ENCODE measurements at regions not wholly inside any gene's neighbourhood (a gene's known extent, or its start where the extent isn't known, plus 50 kb on each side); places are given as distances from the start of the nearest gene placed in this dataset.

- Histone ChIP-seq H3K79me2 (ENCODE audit: control insufficient read depth, insufficient read depth, low read length) (no peaks in the 10 kb centered on the region), H3K4me3 (replicated peaks in 1 of 4; ENCODE audit: control extremely low read depth in 1 of 4, insufficient read depth in 1 of 4, low read depth in 3 of 4, low read length in 4 of 4) (no peak overlapping the region), H3K36me3 (ENCODE audit: control insufficient read depth, insufficient read depth, low read length) (no peaks in the 10 kb centered on the region), H3K27ac (ENCODE audit: insufficient read depth, low read length) (no peak overlapping the region), H3K4me2 (ENCODE audit: extremely low read depth, insufficient read depth, low read length) (no peak overlapping the region), H4K20me1 (ENCODE audit: control insufficient read depth, extremely low read depth, insufficient read depth, low read length) (no peaks in the 10 kb centered on the region), H3K4me1 (ENCODE audit: control insufficient read depth, extremely low read depth, insufficient read depth, low read length) (peaks cover 9% of the 10 kb centered on the region), H3K27me3 (ENCODE audit: control insufficient read depth, insufficient read depth, low read length) (no peaks in the 10 kb centered on the region), H3K9me3 (ENCODE audit: control insufficient read depth, insufficient read depth, low read depth, low read length) (no peaks in the 10 kb centered on the region), H2AFZ (ENCODE audit: low read length) (no peak overlapping the region), H3K9ac (ENCODE audit: insufficient read depth, low read length) (no peak overlapping the region)
- TF ChIP-seq EZH2 (IDR thresholded peaks at IDR 0.05; ENCODE audit: low read length, missing control alignments) (no peak), CTCF (conservative IDR thresholded peaks at IDR 0.05 in 1 of 2, IDR thresholded peaks at IDR 0.05 in 1 of 2; ENCODE audit: low read depth in 1 of 2, low read length in 2 of 2) (no peak)
- no peak for DNase-seq (ENCODE audit: low read depth in 2 of 2)
These were observed 265.0 kb downstream of the ADAMTS20 start for GRCh38 chr12:43286986-43287385.

- H3K79me2 ChIP-seq (ENCODE audit: control insufficient read depth, insufficient read depth, low read length) = no peaks in the 10 kb centered on the region
- TF ChIP-seq EZH2 (IDR thresholded peaks at IDR 0.05; ENCODE audit: low read length, missing control alignments) (no peak), CTCF (conservative IDR thresholded peaks at IDR 0.05 in 1 of 2, IDR thresholded peaks at IDR 0.05 in 1 of 2; ENCODE audit: low read depth in 1 of 2, low read length in 2 of 2) (no peak)
- H4K20me1 ChIP-seq (ENCODE audit: control insufficient read depth, extremely low read depth, insufficient read depth, low read length) = no peaks in the 10 kb centered on the region
- peak overlapping the region; percentile 41 for H3K27ac ChIP-seq (ENCODE audit: insufficient read depth, low read length)
- DNase-seq (ENCODE audit: low read depth in 2 of 2) = peak; percentile 85 to 99
- H3K4me3 ChIP-seq (replicated peaks in 1 of 4; ENCODE audit: control extremely low read depth in 1 of 4, insufficient read depth in 1 of 4, low read depth in 3 of 4, low read length in 4 of 4) = no peak overlapping the region
- H3K27me3 ChIP-seq (ENCODE audit: control insufficient read depth, insufficient read depth, low read length) = no peaks in the 10 kb centered on the region
- H2AFZ ChIP-seq (ENCODE audit: low read length) = no peak overlapping the region
- no peaks in the 10 kb centered on the region for H3K9me3 ChIP-seq (ENCODE audit: control insufficient read depth, insufficient read depth, low read depth, low read length)
- H3K36me3 ChIP-seq (ENCODE audit: control insufficient read depth, insufficient read depth, low read length) = no peaks in the 10 kb centered on the region
- H3K4me2 ChIP-seq (ENCODE audit: extremely low read depth, insufficient read depth, low read length) = peak overlapping the region; percentile 34
- peaks cover 9% of the 10 kb centered on the region for H3K4me1 ChIP-seq (ENCODE audit: control insufficient read depth, extremely low read depth, insufficient read depth, low read length)
- H3K9ac ChIP-seq (ENCODE audit: insufficient read depth, low read length) = no peak overlapping the region
These were observed 266.8 kb downstream of the ADAMTS20 start for GRCh38 chr12:43285159-43285598.

- H2AFZ ChIP-seq (ENCODE audit: low read length) = no peak overlapping the region
- H3K9me3 ChIP-seq (ENCODE audit: control insufficient read depth, insufficient read depth, low read depth, low read length) = no peaks in the 10 kb centered on the region
- peak; percentile 47 to 54 for DNase-seq (ENCODE audit: low read depth in 2 of 2)
- H3K36me3 ChIP-seq (ENCODE audit: control insufficient read depth, insufficient read depth, low read length) = no peaks in the 10 kb centered on the region
- H3K27me3 ChIP-seq (ENCODE audit: control insufficient read depth, insufficient read depth, low read length) = no peaks in the 10 kb centered on the region
- TF ChIP-seq CTCF (conservative IDR thresholded peaks at IDR 0.05 in 1 of 2, IDR thresholded peaks at IDR 0.05 in 1 of 2; ENCODE audit: low read depth in 1 of 2, low read length in 2 of 2) (no peak), EZH2 (IDR thresholded peaks at IDR 0.05; ENCODE audit: low read length, missing control alignments) (no peak)
- no peak overlapping the region for H3K9ac ChIP-seq (ENCODE audit: insufficient read depth, low read length)
- H3K79me2 ChIP-seq (ENCODE audit: control insufficient read depth, insufficient read depth, low read length) = no peaks in the 10 kb centered on the region
- peaks cover 9% of the 10 kb centered on the region for H3K4me1 ChIP-seq (ENCODE audit: control insufficient read depth, extremely low read depth, insufficient read depth, low read length)
- H3K4me3 ChIP-seq (replicated peaks in 1 of 4; ENCODE audit: control extremely low read depth in 1 of 4, insufficient read depth in 1 of 4, low read depth in 3 of 4, low read length in 4 of 4) = no peak overlapping the region
- H3K4me2 ChIP-seq (ENCODE audit: extremely low read depth, insufficient read depth, low read length) = peak overlapping the region; percentile 34
- no peak overlapping the region for H3K27ac ChIP-seq (ENCODE audit: insufficient read depth, low read length)
- no peaks in the 10 kb centered on the region for H4K20me1 ChIP-seq (ENCODE audit: control insufficient read depth, extremely low read depth, insufficient read depth, low read length)
These were observed 267.4 kb downstream of the ADAMTS20 start for GRCh38 chr12:43284486-43285158.

Data from fibroblast of lung (primary cell).